Trophoblast cell (in vitro differentiated cells and primary cell): ENCODE measurements at regions not wholly inside any gene's neighbourhood (a gene's known extent, or its start where the extent isn't known, plus 50 kb on each side); places are given as distances from the start of the nearest gene placed in this dataset.

Experiments used
- DNase-seq, 2 donors: peaks; one replicate each; pipeline ENCODE4 v3.0.0-alpha.2; 2016
- H2AFZ ChIP-seq: 2 replicates; pipeline ENCODE4 v1.6.1; 2013; ENCODE audit warnings: low read length, moderate library complexity, mild to moderate bottlenecking; ENCODE audit not compliant: insufficient read depth, poor library complexity
- H2AK5ac ChIP-seq: 2 replicates; pipeline ENCODE4 v1.6.1; 2013; ENCODE audit warnings: mild to moderate bottlenecking, low read length
- H2BK120ac ChIP-seq: 2 replicates; pipeline ENCODE4 v1.6.1; 2013; ENCODE audit warnings: low read length, mild to moderate bottlenecking, moderate library complexity; ENCODE audit not compliant: insufficient read depth, poor library complexity
- H2BK12ac ChIP-seq: 2 replicates; pipeline ENCODE4 v1.6.1; 2013; ENCODE audit warnings: mild to moderate bottlenecking, low read length, moderate library complexity
- H2BK5ac ChIP-seq: 2 replicates; pipeline ENCODE4 v1.6.1; 2013; ENCODE audit warnings: low read length, low read depth, moderate library complexity, mild to moderate bottlenecking; ENCODE audit not compliant: poor library complexity
- H3K14ac ChIP-seq: 2 replicates; pipeline ENCODE4 v1.6.1; 2013; ENCODE audit warnings: mild to moderate bottlenecking, low read length
- H3K18ac ChIP-seq: 2 replicates; pipeline ENCODE4 v1.6.1; 2013; ENCODE audit warnings: mild to moderate bottlenecking, low read length
- H3K23ac ChIP-seq: 2 replicates; pipeline ENCODE4 v1.6.1; 2013; ENCODE audit warnings: low read length
- H3K27ac ChIP-seq: 2 replicates; pipeline ENCODE4 v1.5.1; 2013; ENCODE audit warnings: low read depth, mild to moderate bottlenecking, inconsistent platforms, low read length, moderate library complexity
- H3K27me3 ChIP-seq: 2 replicates; pipeline ENCODE4 v1.6.1; 2013; ENCODE audit warnings: inconsistent platforms, mild to moderate bottlenecking, low read length, moderate library complexity; ENCODE audit not compliant: insufficient read depth
- H3K36me3 ChIP-seq, 2 experiments: 1 replicate in 1 of 2; 2 replicates in 1 of 2; pipeline ENCODE4 v1.6.1; 2013; ENCODE audit warnings: low read length in 2 of 2, mild to moderate bottlenecking in 2 of 2, moderate library complexity in 1 of 2; ENCODE audit not compliant: insufficient read depth in 2 of 2, control insufficient read depth in 1 of 2
- H3K4ac ChIP-seq: 2 replicates; pipeline ENCODE4 v1.6.1; 2013; ENCODE audit warnings: low read depth, mild to moderate bottlenecking, low read length, moderate library complexity
- H3K4me1 ChIP-seq, 2 experiments: 1 replicate in 1 of 2; 2 replicates in 1 of 2; pipeline ENCODE4 v1.6.1; 2013; ENCODE audit warnings: low read length in 2 of 2, mild to moderate bottlenecking in 2 of 2, moderate library complexity in 1 of 2; ENCODE audit not compliant: insufficient read depth in 2 of 2, control insufficient read depth in 1 of 2
- H3K4me2 ChIP-seq: 2 replicates; pipeline ENCODE4 v1.6.1; 2013; ENCODE audit warnings: inconsistent platforms, mild to moderate bottlenecking, low read length, moderate library complexity
- H3K4me3 ChIP-seq: 2 replicates; pipeline ENCODE4 v1.5.1; 2013; ENCODE audit warnings: mild to moderate bottlenecking, low read depth, low read length, inconsistent platforms
- H3K79me1 ChIP-seq: one replicate; pipeline ENCODE4 v1.6.1; 2013; ENCODE audit warnings: low read length
- H3K79me2 ChIP-seq: 2 replicates; pipeline ENCODE4 v1.6.1; 2013; ENCODE audit warnings: low read length, mild to moderate bottlenecking; ENCODE audit not compliant: control insufficient read depth, insufficient read depth, poor library complexity
- H3K9ac ChIP-seq: 2 replicates; pipeline ENCODE4 v1.6.1; 2013; ENCODE audit warnings: mild to moderate bottlenecking, low read length
- H3K9me3 ChIP-seq: 2 replicates; pipeline ENCODE4 v1.6.1; 2013; ENCODE audit warnings: low read depth, mild to moderate bottlenecking, control low read depth, inconsistent platforms, low read length; ENCODE audit not compliant: insufficient read depth
- H4K12ac ChIP-seq: 2 replicates; pipeline ENCODE4 v1.6.1; 2013; ENCODE audit warnings: low read depth, mild to moderate bottlenecking, low read length, moderate library complexity
- H4K8ac ChIP-seq: 2 replicates; pipeline ENCODE4 v1.6.1; 2013; ENCODE audit warnings: low read depth, mild to moderate bottlenecking, low read length, moderate library complexity
- H4K91ac ChIP-seq: one replicate; pipeline ENCODE4 v1.6.1; 2013; ENCODE audit warnings: low read depth, mild to moderate bottlenecking, low read length, moderate library complexity
- WGBS: extraction: QIAGEN DNeasy Blood & Tissue Kit; methylation state at CpG from one replicate; pipeline ENCODE4 v1.1.7; 2013; ENCODE audit warnings: missing lambda C conversion rate; ENCODE audit not compliant: insufficient read length, insufficient coverage; ENCODE audit errors: extremely low coverage; 5-methylcytosine and 5-hydroxymethylcytosine counted together

- Histone ChIP-seq H2BK12ac (no peak overlapping the region), H4K91ac (no peak overlapping the region), H2BK120ac (no peak overlapping the region), H3K23ac (no peak overlapping the region), H2AFZ (no peak overlapping the region), H3K36me3 (no peaks in the 10 kb centered on the region), H3K4me2 (no peak overlapping the region), H2AK5ac (no peak overlapping the region), H3K9ac (no peak overlapping the region), H3K9me3 (no peaks in the 10 kb centered on the region), H2BK5ac (no peak overlapping the region), H3K27ac (no peak overlapping the region), H3K4me3 (no peak overlapping the region), H3K27me3 (no peaks in the 10 kb centered on the region), H3K4me1 (no peaks in the 10 kb centered on the region), H3K79me1 (no peaks in the 10 kb centered on the region), H3K79me2 (no peaks in the 10 kb centered on the region), H3K14ac (no peak overlapping the region), H4K12ac (no peak overlapping the region), H4K8ac (no peak overlapping the region), H3K4ac (no peak overlapping the region), H3K18ac (no peak overlapping the region)
- WGBS = no CpG with 5 or more reads among the region's 1 CpG
- DNase-seq = peak; percentile 85 to 94
Observed at GRCh38 chr5:38715696-38716095, 130.1 kb upstream of the OSMR start.

GRCh38 chr5:38716516-38716915, 129.3 kb upstream of the OSMR start:
- H3K4ac ChIP-seq = no peak overlapping the region
- no peak overlapping the region for H3K9ac ChIP-seq
- no peaks in the 10 kb centered on the region for H3K79me2 ChIP-seq
- H2BK12ac ChIP-seq = no peak overlapping the region
- no peaks in the 10 kb centered on the region for H3K9me3 ChIP-seq
- no peak overlapping the region for H4K8ac ChIP-seq
- no peak overlapping the region for H3K4me2 ChIP-seq
- no peak overlapping the region for H3K27ac ChIP-seq
- H3K23ac ChIP-seq = no peak overlapping the region
- H2BK5ac ChIP-seq = no peak overlapping the region
- H3K14ac ChIP-seq = no peak overlapping the region
- DNase-seq = no peak
- no peak overlapping the region for H2AFZ ChIP-seq
- H2BK120ac ChIP-seq = no peak overlapping the region
- no peak overlapping the region for H4K91ac ChIP-seq
- H3K4me3 ChIP-seq = no peak overlapping the region
- no peaks in the 10 kb centered on the region for H3K4me1 ChIP-seq
- no peaks in the 10 kb centered on the region for H3K27me3 ChIP-seq
- no peaks in the 10 kb centered on the region for H3K36me3 ChIP-seq
- H3K18ac ChIP-seq = no peak overlapping the region
- no peaks in the 10 kb centered on the region for H3K79me1 ChIP-seq
- H4K12ac ChIP-seq = no peak overlapping the region
- no peak overlapping the region for H2AK5ac ChIP-seq
- no CpG with 5 or more reads among the region's 5 CpGs for WGBS

GRCh38 chr5:38718771-38719391, 126.9 kb upstream of the OSMR start:
- H3K18ac ChIP-seq = no peak overlapping the region
- H4K8ac ChIP-seq = no peak overlapping the region
- no peak overlapping the region for H3K27ac ChIP-seq
- no peak overlapping the region for H2AFZ ChIP-seq
- no peak overlapping the region for H4K91ac ChIP-seq
- no peaks in the 10 kb centered on the region for H3K79me2 ChIP-seq
- no peaks in the 10 kb centered on the region for H3K4me1 ChIP-seq
- H3K9me3 ChIP-seq = no peaks in the 10 kb centered on the region
- H3K4me2 ChIP-seq = no peak overlapping the region
- WGBS = no CpG with 5 or more reads among the region's 6 CpGs
- no peak overlapping the region for H3K4ac ChIP-seq
- no peak overlapping the region for H3K14ac ChIP-seq
- no peak overlapping the region for H4K12ac ChIP-seq
- H2BK12ac ChIP-seq = no peak overlapping the region
- H3K23ac ChIP-seq = no peak overlapping the region
- no peaks in the 10 kb centered on the region for H3K36me3 ChIP-seq
- no peak overlapping the region for H3K9ac ChIP-seq
- no peaks in the 10 kb centered on the region for H3K79me1 ChIP-seq
- H2BK120ac ChIP-seq = no peak overlapping the region
- H3K4me3 ChIP-seq = no peak overlapping the region
- H2AK5ac ChIP-seq = no peak overlapping the region
- no peaks in the 10 kb centered on the region for H3K27me3 ChIP-seq
- DNase-seq = peak in 1 of 2 donors; percentile 19
- no peak overlapping the region for H2BK5ac ChIP-seq

- no peak overlapping the region for H4K12ac ChIP-seq
Observed at GRCh38 chr5:38719403-38719802, 126.4 kb upstream of the OSMR start.

More at GRCh38 chr5:38719403-38719802, 126.4 kb upstream of the OSMR start:
- Histone ChIP-seq H3K9ac (no peak overlapping the region), H2AFZ (no peak overlapping the region), H3K79me2 (no peaks in the 10 kb centered on the region), H2AK5ac (no peak overlapping the region), H2BK5ac (no peak overlapping the region), H3K4me1 (no peaks in the 10 kb centered on the region), H3K4me3 (no peak overlapping the region), H3K18ac (no peak overlapping the region), H3K9me3 (no peaks in the 10 kb centered on the region), H3K14ac (no peak overlapping the region), H3K79me1 (no peaks in the 10 kb centered on the region), H3K27me3 (no peaks in the 10 kb centered on the region), H4K91ac (no peak overlapping the region), H3K36me3 (no peaks in the 10 kb centered on the region), H2BK120ac (no peak overlapping the region), H3K4me2 (no peak overlapping the region), H3K4ac (no peak overlapping the region), H3K23ac (no peak overlapping the region), H3K27ac (no peak overlapping the region), H2BK12ac (no peak overlapping the region), H4K8ac (no peak overlapping the region)
- no peak for DNase-seq
- WGBS = no CpG with 5 or more reads among the region's 1 CpG
